SH-SY5Y (cell line): ENCODE measurements at regions not wholly inside any gene's neighbourhood (a gene's known extent, or its start where the extent isn't known, plus 50 kb on each side); places are given as distances from the start of the nearest gene placed in this dataset.

Experiments
- GATA2 ChIP-seq: IDR thresholded peaks from 2 replicates; pipeline ENCODE4 v1.6.1; 2011; ENCODE audit warnings: mild to moderate bottlenecking, low read depth, low read length
- GATA3 ChIP-seq: IDR thresholded peaks from 2 replicates; pipeline ENCODE4 v1.6.1; 2011; ENCODE audit warnings: low read depth, mild to moderate bottlenecking, low read length, moderate library complexity

- TF ChIP-seq GATA3 (no peak), GATA2 (no peak)
Observed at GRCh38 chr1:201769072-201769471, 59.9 kb upstream of the IPO9 start.
